IMR-90 (cell line): ENCODE measurements at regions not wholly inside any gene's neighbourhood (a gene's known extent, or its start where the extent isn't known, plus 50 kb on each side); places are given as distances from the start of the nearest gene placed in this dataset.

ENCODE experiments used
- ATAC-seq: fragments of 200-7000 bp; cut with Tn5 transposase; 2 replicates; pipeline ENCODE4 v1.9.1; 2020; ENCODE audit warnings: low read depth, mild to moderate bottlenecking, moderate library complexity
- BruUV-seq: library from RNA; stranded (reverse); fragments of 400-500 nt; replicated peaks from 2 replicates; lab custom pipeline; 2021; lab: Mats Ljungman, UMichigan
- CTCF ChIA-PET: fragments of 300-600 bp; formaldehyde crosslinking; extraction: SDS; loops from one replicate; lab custom pipeline; 2021; ENCODE audit warnings: antibody characterized with exemption; lab: Yijun Ruan, JAX
- POLR2A ChIA-PET: fragments of 300-600 bp; sonication (Branson Sonifier 250); formaldehyde crosslinking; loops from one replicate; lab custom pipeline; 2022; ENCODE audit warnings: antibody characterized with exemption; ENCODE audit not compliant: unreplicated experiment; lab: Charles Lee
- DNase-seq: peaks from one replicate; pipeline ENCODE4 v3.0.0; 2013
- H2AFZ ChIP-seq: replicated peaks from 2 replicates; pipeline ENCODE3; 2013; ENCODE audit warnings: low read length, mild to moderate bottlenecking; ENCODE audit not compliant: poor library complexity
- H2AK5ac ChIP-seq: 2 replicates; pipeline ENCODE4 v1.6.1; 2013; ENCODE audit warnings: low read depth, low read length, inconsistent platforms
- H2AK9ac ChIP-seq: replicated peaks from 2 replicates; pipeline ENCODE3; 2013; ENCODE audit warnings: mild to moderate bottlenecking, low read depth, low read length, moderate library complexity; ENCODE audit not compliant: poor library complexity
- H2BK120ac ChIP-seq: 2 replicates; pipeline ENCODE4 v1.6.1; 2013; ENCODE audit warnings: low read depth, low read length, inconsistent platforms
- H2BK15ac ChIP-seq: 3 replicates; pipeline ENCODE4 v1.6.1; 2013; ENCODE audit warnings: low read depth, low read length, inconsistent platforms
- H2BK20ac ChIP-seq: 2 replicates; pipeline ENCODE4 v1.6.1; 2013; ENCODE audit warnings: low read depth, mild to moderate bottlenecking, inconsistent platforms, low read length, moderate library complexity
- H2BK5ac ChIP-seq: 2 replicates; pipeline ENCODE4 v1.6.1; 2013; ENCODE audit warnings: mild to moderate bottlenecking, low read depth, low read length, inconsistent platforms; ENCODE audit not compliant: poor library complexity, severe bottlenecking
- H3K14ac ChIP-seq: replicated peaks from 2 replicates; pipeline ENCODE4 v1.6.1; 2013; ENCODE audit warnings: low read depth, low read length, inconsistent platforms
- H3K18ac ChIP-seq: 2 replicates; pipeline ENCODE4 v1.6.1; 2013; ENCODE audit warnings: low read depth, low read length, control low read depth
- H3K23ac ChIP-seq: 2 replicates; pipeline ENCODE4 v1.6.1; 2013; ENCODE audit warnings: low read depth, low read length, inconsistent platforms
- H3K27ac ChIP-seq: 2 replicates; pipeline ENCODE4 v1.5.1; 2013; ENCODE audit warnings: mild to moderate bottlenecking, control low read depth, low read length; ENCODE audit not compliant: insufficient read depth
- H3K27me3 ChIP-seq: 2 replicates; pipeline ENCODE4 v1.6.1; 2013; ENCODE audit warnings: low read length; ENCODE audit not compliant: control insufficient read depth, insufficient read depth
- H3K36me3 ChIP-seq: 2 replicates; pipeline ENCODE4 v1.6.1; 2013; ENCODE audit warnings: low read length, mixed read lengths; ENCODE audit not compliant: control insufficient read depth, insufficient read depth
- H3K4ac ChIP-seq: 2 replicates; pipeline ENCODE4 v1.6.1; 2013; ENCODE audit warnings: low read depth, low read length, inconsistent platforms
- H3K4me1 ChIP-seq: 2 replicates; pipeline ENCODE4 v1.6.1; 2013; ENCODE audit warnings: low read length, mixed read lengths; ENCODE audit not compliant: control insufficient read depth, insufficient read depth
- H3K4me2 ChIP-seq: 2 replicates; pipeline ENCODE4 v1.6.1; 2013; ENCODE audit warnings: low read depth, mild to moderate bottlenecking, control low read depth, low read length, moderate library complexity
- H3K4me3 ChIP-seq: 2 replicates; pipeline ENCODE4 v1.5.1; 2013; ENCODE audit warnings: low read depth, mild to moderate bottlenecking, control low read depth, low read length, moderate library complexity; ENCODE audit not compliant: insufficient read depth
- H3K56ac ChIP-seq: 2 replicates; pipeline ENCODE4 v1.6.1; 2013; ENCODE audit warnings: low read length, inconsistent platforms; ENCODE audit not compliant: insufficient read depth; ENCODE audit errors: extremely low read depth
- H3K79me1 ChIP-seq, 2 experiments: 2 replicates each; pipeline ENCODE4 v1.6.1; 2013; ENCODE audit warnings: low read length in 2 of 2, inconsistent platforms in 1 of 2, low read depth in 1 of 2
- H3K9ac ChIP-seq: 2 replicates; pipeline ENCODE4 v1.6.1; 2013; ENCODE audit warnings: low read depth, low read length, control low read depth
- H3K9me1 ChIP-seq: 2 replicates; pipeline ENCODE4 v1.6.1; 2013; ENCODE audit warnings: low read length, inconsistent platforms; ENCODE audit not compliant: insufficient read depth
- H3K9me3 ChIP-seq: 2 replicates; pipeline ENCODE4 v1.6.1; 2013; ENCODE audit warnings: low read length; ENCODE audit not compliant: control insufficient read depth, insufficient read depth
- H4K20me1 ChIP-seq: 2 replicates; pipeline ENCODE4 v1.6.1; 2013; ENCODE audit warnings: low read length, inconsistent platforms; ENCODE audit not compliant: insufficient read depth
- H4K5ac ChIP-seq: 2 replicates; pipeline ENCODE4 v1.6.1; 2013; ENCODE audit warnings: mild to moderate bottlenecking, low read depth, low read length, control low read depth
- H4K8ac ChIP-seq, 2 experiments: 2 replicates each; pipeline ENCODE4 v1.6.1; 2013; ENCODE audit warnings: low read depth in 2 of 2, low read length in 2 of 2, control low read depth in 1 of 2, inconsistent platforms in 1 of 2
- H4K91ac ChIP-seq: 2 replicates; pipeline ENCODE4 v1.6.1; 2013; ENCODE audit warnings: low read depth, low read length, inconsistent platforms; ENCODE audit not compliant: insufficient read depth
- BHLHE40 ChIP-seq: fragments of 150-350 bp; IDR thresholded peaks from 2 replicates; pipeline ENCODE4 v1.6.1; 2016; ENCODE audit warnings: mild to moderate bottlenecking, low read depth, low read length
- CEBPB ChIP-seq: IDR thresholded peaks from 2 replicates; pipeline ENCODE4 v1.6.1; 2012; ENCODE audit warnings: low read depth, low read length, improper control_type of control experiment
- CHD1 ChIP-seq: IDR thresholded peaks from 2 replicates; pipeline ENCODE4 v1.6.1; 2012; ENCODE audit warnings: low read depth, low read length, improper control_type of control experiment
- CTCF ChIP-seq: conservative IDR thresholded peaks from 2 replicates; pipeline ENCODE4 v1.5.1; 2012; ENCODE audit warnings: mild to moderate bottlenecking, low read depth, low read length, improper control_type of control experiment
- ELK1 ChIP-seq: fragments of 150-350 bp; IDR thresholded peaks from 2 replicates; pipeline ENCODE4 v1.6.1; 2016; ENCODE audit warnings: low read depth, mild to moderate bottlenecking, low read length, moderate library complexity, borderline replicate concordance
- FOS ChIP-seq: fragments of 150-350 bp; IDR thresholded peaks from 2 replicates; pipeline ENCODE4 v1.6.1; 2016; ENCODE audit warnings: low read depth, low read length
- MAZ ChIP-seq: IDR thresholded peaks from 2 replicates; pipeline ENCODE4 v1.6.1; 2012; ENCODE audit warnings: low read depth, mild to moderate bottlenecking, low read length, improper control_type of control experiment, moderate library complexity, borderline replicate concordance
- MXI1 ChIP-seq: IDR thresholded peaks from 2 replicates; pipeline ENCODE4 v1.6.1; 2012; ENCODE audit warnings: low read depth, mild to moderate bottlenecking, low read length, moderate library complexity, borderline replicate concordance
- RCOR1 ChIP-seq: IDR thresholded peaks from 2 replicates; pipeline ENCODE4 v1.6.1; 2012; ENCODE audit warnings: mild to moderate bottlenecking, low read length, improper control_type of control experiment; ENCODE audit not compliant: insufficient replicate concordance
- RFX5 ChIP-seq: IDR thresholded peaks from 2 replicates; pipeline ENCODE4 v1.8.0; 2012; ENCODE audit warnings: low read depth, mild to moderate bottlenecking, low read length, moderate library complexity
- SMC3 ChIP-seq: fragments of 150-350 bp; IDR thresholded peaks from 2 replicates; pipeline ENCODE4 v1.6.1; 2016; ENCODE audit warnings: low read depth, mild to moderate bottlenecking, antibody characterized with exemption, low read length, moderate library complexity
- WGBS, 2 experiments: methylation state at CpG; one replicate each; pipeline versions ENCODE4 v1.1.5 to v1.1.7; 2013; ENCODE audit warnings: missing lambda C conversion rate in 2 of 2; ENCODE audit not compliant: insufficient read length in 1 of 2; ENCODE audit errors: extremely low coverage in 2 of 2; 5-methylcytosine and 5-hydroxymethylcytosine counted together
- dilution Hi-C: fragments of 300-500 bp; cut with HindIII; formaldehyde crosslinking; loops from one replicate; pipeline ENCODE4 v1.14.3; 2018; ENCODE audit warnings: low sequenced_read_pairs; ENCODE audit not compliant: unreplicated experiment
- in situ Hi-C: fragments of 300-500 bp; cut with MboI; formaldehyde crosslinking; loops from 3 replicates; pipeline ENCODE4 v1.14.3; 2019; ENCODE audit warnings: low sequenced_read_pairs, inconsistent platforms, mixed read lengths
- intact Hi-C: fragments of 100-400 bp; cut with micrococcal nuclease; formaldehyde crosslinking; loops from 2 replicates; pipeline ENCODE4 v1.10.0; 2022

GRCh38 chr9:89666950-89667349 lies 62.1 kb downstream of the GADD45G start:
- Histone ChIP-seq H3K9ac (no peak overlapping the region), H3K56ac (no peak overlapping the region), H2BK20ac (no peak overlapping the region), H2AK5ac (no peak overlapping the region), H4K5ac (no peak overlapping the region), H3K14ac (no peak overlapping the region), H2AFZ (no peak overlapping the region), H3K9me1 (no peaks in the 10 kb centered on the region), H3K4me2 (no peak overlapping the region), H3K23ac (no peak overlapping the region), H2BK5ac (no peak overlapping the region), H2BK15ac (no peak overlapping the region), H4K20me1 (no peaks in the 10 kb centered on the region), H3K27ac (no peak overlapping the region), H3K4ac (no peak overlapping the region), H4K8ac (no peak overlapping the region), H2AK9ac (no peak overlapping the region), H3K18ac (no peak overlapping the region), H4K91ac (no peak overlapping the region), H3K4me1 (no peaks in the 10 kb centered on the region; the same call in 1 of the 2 replicates), H2BK120ac (no peak overlapping the region), H3K4me3 (no peak overlapping the region), H3K36me3 (no peaks in the 10 kb centered on the region), H3K27me3 (no peaks in the 10 kb centered on the region; the same call in 1 of the 2 replicates), H3K79me1 (no peaks in the 10 kb centered on the region), H3K9me3 (no peaks in the 10 kb centered on the region)
- intact Hi-C loops (no loop called here), dilution Hi-C loops (no loop called here), in situ Hi-C loops (no loop called here)
- DNase-seq (no peak), ATAC-seq (no peak)
- no TSS peak for BruUV-seq
- no CpG with 5 or more reads among the region's 6 CpGs for WGBS, 2 experiments
- POLR2A ChIA-PET = no interaction called here
- CTCF ChIA-PET = no interaction called here
- no peak for TF ChIP-seq CHD1
- no peak for TF ChIP-seq CTCF
- TF ChIP-seq MXI1 = no peak
- TF ChIP-seq BHLHE40 = no peak
- no peak for TF ChIP-seq MAZ
- TF ChIP-seq CEBPB = no peak
- no peak for TF ChIP-seq FOS
- no peak for TF ChIP-seq ELK1
- TF ChIP-seq SMC3 = no peak
- TF ChIP-seq RCOR1 = no peak
- TF ChIP-seq RFX5 = no peak
